ENCODE measurements at regions not wholly inside any gene's neighbourhood (a gene's known extent, or its start where the extent isn't known, plus 50 kb on each side); places are given as distances from the start of the nearest gene placed in this dataset.

DNA sequence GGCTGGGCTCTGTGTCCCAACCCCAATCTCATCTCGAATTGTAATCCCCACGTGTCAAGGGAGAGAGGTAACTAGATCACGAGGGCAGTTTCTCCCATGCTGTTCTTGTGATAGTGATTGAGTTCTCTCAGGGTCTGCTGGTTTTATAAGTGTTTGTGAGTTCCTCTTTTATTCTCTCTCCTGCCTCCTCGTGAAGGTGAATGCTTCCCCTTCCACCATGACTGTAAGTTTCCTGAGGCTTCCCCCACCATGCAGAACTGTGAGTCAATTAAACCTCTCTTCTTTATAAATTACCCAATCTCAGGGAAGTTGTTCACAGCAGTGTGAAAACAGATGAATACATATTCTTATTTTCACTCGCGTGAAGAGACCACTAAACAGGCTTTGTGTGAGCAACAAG lies 148.2 kb downstream of the TMEM30B start:
- H3K4me3 ChIP-seq (ENCODE audit: low read length), result no peak overlapping the region
- no peak for DNase-seq (ENCODE audit: low read depth)
- TF ChIP-seq CTCF (conservative IDR thresholded peaks at IDR 0.05; ENCODE audit: low read depth, low read length), result no peak

DNA sequence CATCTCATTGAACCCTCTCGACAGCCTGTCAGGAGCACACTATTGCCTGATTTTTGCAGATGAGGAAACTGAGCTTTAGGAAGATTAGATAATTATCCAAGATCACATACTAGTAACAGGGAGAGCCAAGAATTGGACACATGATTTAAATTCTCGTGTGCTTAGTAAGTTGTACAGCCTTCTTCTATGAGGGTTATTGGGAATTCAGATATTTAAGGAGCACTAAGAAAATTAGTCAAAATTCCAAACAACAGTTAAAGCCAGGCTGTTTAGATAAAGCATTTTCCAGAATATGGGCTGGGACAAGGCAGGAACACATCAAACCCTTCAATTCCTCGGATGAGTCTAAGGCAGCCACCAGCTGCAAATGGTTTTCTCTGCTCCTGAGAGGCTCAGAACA lies 148.8 kb downstream of the TMEM30B start:
- TF ChIP-seq CTCF (conservative IDR thresholded peaks at IDR 0.05; ENCODE audit: low read depth, low read length), result no peak
- DNase-seq (ENCODE audit: low read depth), result no peak
- H3K4me3 ChIP-seq (ENCODE audit: low read length), result no peak overlapping the region

- no peak for DNase-seq (ENCODE audit: low read depth)
- H3K4me3 ChIP-seq (ENCODE audit: low read length), result no peak overlapping the region
- TF ChIP-seq CTCF (conservative IDR thresholded peaks at IDR 0.05; ENCODE audit: low read depth, low read length), result no peak
These were observed 149.6 kb downstream of the SLC38A6 start for GRCh38 chr14:61130512-61131260.

- no peak for TF ChIP-seq CTCF (conservative IDR thresholded peaks at IDR 0.05; ENCODE audit: low read depth, low read length)
- no peak overlapping the region for H3K4me3 ChIP-seq (ENCODE audit: low read length)
- no peak for DNase-seq (ENCODE audit: low read depth)
These were observed 148.2 kb downstream of the SLC38A6 start for GRCh38 chr14:61129168-61129745.

GRCh38 chr14:61128382-61129167 lies 147.5 kb downstream of the SLC38A6 start:
- no peak overlapping the region for H3K4me3 ChIP-seq (ENCODE audit: low read length)
- no peak for DNase-seq (ENCODE audit: low read depth)
- no peak for TF ChIP-seq CTCF (conservative IDR thresholded peaks at IDR 0.05; ENCODE audit: low read depth, low read length)

DNA sequence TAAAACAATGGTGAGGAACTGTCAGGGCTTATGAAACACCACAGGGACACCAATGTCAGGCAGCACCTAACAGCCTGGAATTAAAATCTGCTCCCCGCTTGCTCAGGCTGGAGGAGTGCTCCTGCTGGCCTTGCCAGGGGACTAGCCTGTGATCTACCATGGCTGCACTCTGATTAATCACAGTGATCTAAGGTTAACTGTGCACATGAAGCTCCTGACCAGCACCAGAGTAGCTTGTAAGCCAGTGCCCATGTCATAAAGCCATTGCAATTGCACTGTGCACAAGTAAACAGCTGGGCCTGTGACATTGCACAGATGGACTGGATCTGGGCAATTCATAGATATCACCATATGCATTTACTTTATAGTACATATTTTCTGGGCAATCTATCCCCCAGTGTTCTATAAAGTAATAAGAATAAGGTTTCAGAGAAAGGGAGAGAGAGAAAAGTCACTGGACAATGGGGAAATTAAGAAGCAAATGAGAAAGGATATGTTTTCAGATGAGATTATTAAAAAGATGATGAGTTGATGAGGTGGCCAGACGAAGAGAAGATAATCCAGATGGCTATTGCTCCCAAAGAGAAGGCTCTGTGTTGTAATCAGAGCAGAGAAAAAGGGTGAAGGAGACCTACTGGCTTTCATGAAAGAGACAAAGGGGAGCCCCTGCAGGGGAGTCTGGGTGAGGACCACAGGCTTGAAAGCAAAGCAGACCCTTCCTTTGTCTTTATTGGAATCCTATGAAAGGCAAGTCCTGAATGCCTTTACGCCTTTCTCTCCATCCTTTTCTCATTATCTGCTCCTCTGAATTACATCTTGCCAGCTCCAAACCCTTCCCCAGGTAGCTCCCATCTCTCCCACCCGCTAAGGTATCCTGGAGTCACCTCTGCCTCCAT lies 145.8 kb downstream of the SLC38A6 start:
- TF ChIP-seq CTCF (conservative IDR thresholded peaks at IDR 0.05; ENCODE audit: low read depth, low read length), result no peak
- no peak overlapping the region for H3K4me3 ChIP-seq (ENCODE audit: low read length)
- no peak for DNase-seq (ENCODE audit: low read depth)
